CD14-positive monocyte (primary cell): ENCODE measurements at regions not wholly inside any gene's neighbourhood (a gene's known extent, or its start where the extent isn't known, plus 50 kb on each side); places are given as distances from the start of the nearest gene placed in this dataset.

Experiments
- DNase-seq, 3 donors: peaks; one replicate each; pipeline ENCODE4 v3.0.0-alpha.2; 2011 to 2022
- H2AFZ ChIP-seq: 2 replicates; pipeline ENCODE4 v1.6.0; 2012; ENCODE audit warnings: mild to moderate bottlenecking, low read depth, low read length, inconsistent platforms; ENCODE audit not compliant: insufficient read depth, poor library complexity, severe bottlenecking
- H3K27ac ChIP-seq, 2 donors: 1 replicate in 1 of 2; 2 replicates in 1 of 2; pipeline ENCODE4 v1.5.1; 2012 to 2013; ENCODE audit warnings: low read length in 2 of 2, control low read depth in 1 of 2, inconsistent platforms in 1 of 2, low read depth in 1 of 2, mild to moderate bottlenecking in 1 of 2
- H3K27me3 ChIP-seq, 2 donors: one replicate each; pipeline versions ENCODE4 v1.6.0 to v1.6.1; 2011 to 2013; ENCODE audit warnings: low read length in 2 of 2; ENCODE audit not compliant: control insufficient read depth in 2 of 2, insufficient read depth in 2 of 2
- H3K36me3 ChIP-seq, 2 donors: replicated peaks in 1 of 2; 1 replicate in 1 of 2; 2 replicates in 1 of 2; pipeline versions ENCODE4 v1.5.1 to v1.6.1; 2012 to 2013; ENCODE audit warnings: low read length in 2 of 2, control low read depth in 1 of 2, inconsistent platforms in 1 of 2, mild to moderate bottlenecking in 1 of 2; ENCODE audit not compliant: insufficient read depth in 2 of 2, control insufficient read depth in 1 of 2
- H3K4me1 ChIP-seq, 2 donors: 1 replicate in 1 of 2; 2 replicates in 1 of 2; pipeline versions ENCODE4 v1.5.1 to v1.6.1; 2012 to 2013; ENCODE audit warnings: low read length in 2 of 2, control low read depth in 1 of 2, inconsistent platforms in 1 of 2, mild to moderate bottlenecking in 1 of 2, moderate library complexity in 1 of 2; ENCODE audit not compliant: insufficient read depth in 2 of 2, control insufficient read depth in 1 of 2
- H3K4me2 ChIP-seq: replicated peaks from 2 replicates; pipeline ENCODE3; 2012; ENCODE audit warnings: low read length, moderate library complexity, mild to moderate bottlenecking; ENCODE audit not compliant: poor library complexity, severe bottlenecking; ENCODE audit errors: extremely low read depth
- H3K4me3 ChIP-seq, 3 experiments: fragments of 200-600 bp in 1 of 3; sonication (generic) in 1 of 3; replicated peaks in 1 of 3; 1 replicate in 2 of 3; 2 replicates in 1 of 3; pipeline ENCODE4 v1.5.1; 2011 to 2013; ENCODE audit warnings: low read length in 3 of 3, mild to moderate bottlenecking in 3 of 3, control low read depth in 2 of 3, low read depth in 2 of 3, inconsistent platforms in 1 of 3, moderate library complexity in 1 of 3
- H3K79me2 ChIP-seq: 2 replicates; pipeline ENCODE4 v1.6.0; 2012; ENCODE audit warnings: mild to moderate bottlenecking, control low read depth, inconsistent platforms, low read length, moderate library complexity; ENCODE audit not compliant: insufficient read depth
- H3K9ac ChIP-seq: 2 replicates; pipeline ENCODE4 v1.6.0; 2017; ENCODE audit warnings: low read length, mild to moderate bottlenecking; ENCODE audit not compliant: insufficient read depth, poor library complexity, severe bottlenecking
- H3K9me3 ChIP-seq, 2 donors: replicated peaks in 1 of 2; 1 replicate in 1 of 2; 2 replicates in 1 of 2; pipeline versions ENCODE4 v1.5.1 to v1.6.1; 2012 to 2013; ENCODE audit warnings: low read length in 2 of 2, control low read depth in 1 of 2; ENCODE audit not compliant: control insufficient read depth in 1 of 2, insufficient read depth in 1 of 2
- H4K20me1 ChIP-seq: 2 replicates; pipeline ENCODE4 v1.6.0; 2012; ENCODE audit warnings: mild to moderate bottlenecking, low read length, control low read depth, moderate library complexity; ENCODE audit not compliant: insufficient read depth
- H3K27ac Mint-ChIP-seq, 7 donors: one replicate each; pipeline ENCODE4 v1.8.0; 2020; ENCODE audit warnings: mild to moderate bottlenecking in 7 of 7, mixed read lengths in 7 of 7, moderate library complexity in 6 of 7, inconsistent platforms in 2 of 7
- H3K27me3 Mint-ChIP-seq, 3 donors: one replicate each; pipeline ENCODE4 v1.8.0; 2021 to 2022; ENCODE audit warnings: low read depth in 3 of 3, mild to moderate bottlenecking in 3 of 3, mixed read lengths in 3 of 3, moderate library complexity in 3 of 3, inconsistent platforms in 1 of 3
- H3K36me3 Mint-ChIP-seq, 2 donors: one replicate each; pipeline ENCODE4 v1.8.0; 2020; ENCODE audit warnings: mixed read lengths in 2 of 2, inconsistent platforms in 1 of 2, mild to moderate bottlenecking in 1 of 2
- H3K4me1 Mint-ChIP-seq: one replicate; pipeline ENCODE4 v1.8.0; 2020; ENCODE audit warnings: mild to moderate bottlenecking, mixed read lengths
- H3K4me3 Mint-ChIP-seq, 2 donors: one replicate each; pipeline ENCODE4 v1.8.0; 2020; ENCODE audit warnings: mild to moderate bottlenecking in 2 of 2, mixed read lengths in 2 of 2, moderate library complexity in 1 of 2
- H3K9me3 Mint-ChIP-seq, 7 donors: one replicate each; pipeline ENCODE4 v1.8.0; 2020 to 2022; ENCODE audit warnings: mixed read lengths in 7 of 7, mild to moderate bottlenecking in 6 of 7, moderate library complexity in 6 of 7, inconsistent platforms in 2 of 7
- WGBS: methylation state at CpG from one replicate; pipeline ENCODE4 v1.1.5; 2013; ENCODE audit warnings: missing lambda C conversion rate; ENCODE audit not compliant: insufficient coverage; 5-methylcytosine and 5-hydroxymethylcytosine counted together
- intact Hi-C, 2 donors: fragments of 100-400 bp; cut with micrococcal nuclease; formaldehyde crosslinking; loops; one replicate each; pipeline versions ENCODE4 v1.15.0 to v1.15.1; 2023
- TF ChIP-seq, protein P1 (sequence below): fragments of 200-600 bp; IDR thresholded peaks from one replicate; pipeline ENCODE4 v1.8.0; 2022; ENCODE audit warnings: antibody characterized with exemption, mild to moderate bottlenecking

DNA sequence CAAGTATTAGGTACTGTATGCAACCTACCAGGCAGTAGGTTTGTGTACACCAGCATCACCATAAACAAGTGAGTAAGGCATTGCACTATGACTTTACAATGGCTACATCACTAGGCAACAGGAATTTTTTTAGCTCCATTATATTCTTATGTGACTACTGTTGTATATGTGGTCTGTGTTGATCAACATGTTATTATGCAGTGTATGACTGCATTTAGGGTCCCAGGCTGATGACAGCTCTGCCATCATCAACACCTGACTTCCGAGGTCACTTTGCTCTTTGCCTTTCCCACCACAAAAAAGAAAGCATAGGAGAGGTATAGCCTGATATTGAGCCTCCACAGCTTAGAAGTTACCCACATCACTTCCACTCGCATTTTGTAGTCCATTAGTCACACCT lies 217.5 kb upstream of the PELI2 start:
- Histone ChIP-seq H3K79me2 (no peaks in the 10 kb centered on the region), H3K4me1 (no peaks in the 10 kb centered on the region), H3K4me2 (no peak overlapping the region), H3K27me3 (no peaks in the 10 kb centered on the region), H3K36me3 (no peaks in the 10 kb centered on the region), H4K20me1 (no peaks in the 10 kb centered on the region), H3K27ac (no peak overlapping the region), H3K9me3 (no peaks in the 10 kb centered on the region), H3K9ac (no peak overlapping the region), H3K4me3 (no peak overlapping the region), H2AFZ (no peak overlapping the region)
- intact Hi-C loops = no loop called here
- peaks cover 0 to 3% (median 0%) of the 10 kb centered on the region in 7 donors for H3K9me3 Mint-ChIP-seq
- H3K4me3 Mint-ChIP-seq = no peak overlapping the region
- H3K36me3 Mint-ChIP-seq = no peaks in the 10 kb centered on the region
- TF ChIP-seq, protein P1, sequence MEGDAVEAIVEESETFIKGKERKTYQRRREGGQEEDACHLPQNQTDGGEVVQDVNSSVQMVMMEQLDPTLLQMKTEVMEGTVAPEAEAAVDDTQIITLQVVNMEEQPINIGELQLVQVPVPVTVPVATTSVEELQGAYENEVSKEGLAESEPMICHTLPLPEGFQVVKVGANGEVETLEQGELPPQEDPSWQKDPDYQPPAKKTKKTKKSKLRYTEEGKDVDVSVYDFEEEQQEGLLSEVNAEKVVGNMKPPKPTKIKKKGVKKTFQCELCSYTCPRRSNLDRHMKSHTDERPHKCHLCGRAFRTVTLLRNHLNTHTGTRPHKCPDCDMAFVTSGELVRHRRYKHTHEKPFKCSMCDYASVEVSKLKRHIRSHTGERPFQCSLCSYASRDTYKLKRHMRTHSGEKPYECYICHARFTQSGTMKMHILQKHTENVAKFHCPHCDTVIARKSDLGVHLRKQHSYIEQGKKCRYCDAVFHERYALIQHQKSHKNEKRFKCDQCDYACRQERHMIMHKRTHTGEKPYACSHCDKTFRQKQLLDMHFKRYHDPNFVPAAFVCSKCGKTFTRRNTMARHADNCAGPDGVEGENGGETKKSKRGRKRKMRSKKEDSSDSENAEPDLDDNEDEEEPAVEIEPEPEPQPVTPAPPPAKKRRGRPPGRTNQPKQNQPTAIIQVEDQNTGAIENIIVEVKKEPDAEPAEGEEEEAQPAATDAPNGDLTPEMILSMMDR = no peak
- H3K4me1 Mint-ChIP-seq = no peaks in the 10 kb centered on the region
- no peak for DNase-seq
- H3K27me3 Mint-ChIP-seq = peaks cover 0 to 4% (median 0%) of the 10 kb centered on the region in 3 donors
- no peak overlapping the region for H3K27ac Mint-ChIP-seq
- no CpG with 5 or more reads among the region's 2 CpGs for WGBS

DNA sequence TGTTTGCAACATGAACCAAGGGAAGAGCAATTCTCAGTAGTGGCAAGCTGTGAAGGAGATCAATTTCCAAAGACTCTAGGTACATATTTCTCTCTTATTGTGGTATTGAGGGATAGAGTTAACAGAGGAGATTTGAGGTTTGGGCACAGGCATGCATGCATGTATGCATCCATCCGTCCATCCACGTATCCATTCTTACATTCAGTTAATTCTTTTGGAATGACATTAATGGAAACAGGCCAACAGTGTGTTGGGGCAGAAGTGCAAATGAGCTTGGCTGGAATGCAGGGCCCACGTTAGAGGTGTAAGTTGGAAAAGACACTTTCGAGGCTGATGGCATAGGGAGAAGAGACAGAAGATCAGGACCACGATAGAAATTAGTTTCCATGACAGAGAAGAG lies 216.9 kb upstream of the PELI2 start:
- Mint-ChIP-seq H3K4me1 (no peaks in the 10 kb centered on the region), H3K9me3 (peaks cover 0 to 3% (median 0%) of the 10 kb centered on the region in 7 donors), H3K27me3 (peaks cover 0 to 4% (median 0%) of the 10 kb centered on the region in 3 donors), H3K27ac (no peak overlapping the region), H3K4me3 (no peak overlapping the region), H3K36me3 (no peaks in the 10 kb centered on the region)
- H3K36me3 ChIP-seq = no peaks in the 10 kb centered on the region
- H4K20me1 ChIP-seq = no peaks in the 10 kb centered on the region
- no peak overlapping the region for H3K9ac ChIP-seq
- H3K9me3 ChIP-seq = no peaks in the 10 kb centered on the region
- H2AFZ ChIP-seq = no peak overlapping the region
- 86% methylated on average over 3 of the region's 5 CpGs for WGBS
- DNase-seq = no peak
- H3K27me3 ChIP-seq = no peaks in the 10 kb centered on the region
- TF ChIP-seq, protein P1 = no peak
- no peak overlapping the region for H3K4me2 ChIP-seq
- H3K4me3 ChIP-seq = no peak overlapping the region
- no peaks in the 10 kb centered on the region for H3K79me2 ChIP-seq
- H3K4me1 ChIP-seq = no peaks in the 10 kb centered on the region
- intact Hi-C loops = no loop called here
- no peak overlapping the region for H3K27ac ChIP-seq
